K562 (cell line): ENCODE measurements at regions not wholly inside any gene's neighbourhood (a gene's known extent, or its start where the extent isn't known, plus 50 kb on each side); places are given as distances from the start of the nearest gene placed in this dataset.

ENCODE experiments used
- AFF4 ChIP-seq: sonication (generic); formaldehyde crosslinking; IDR thresholded peaks from 2 replicates; pipeline ENCODE4 v1.8.0; 2023; ENCODE audit warnings: mild to moderate bottlenecking, missing genetic modification reagents
- FOXA1 ChIP-seq: fragments of 450-650 bp; IDR thresholded peaks from 2 replicates; pipeline ENCODE4 v1.6.1; 2016; ENCODE audit warnings: mild to moderate bottlenecking, borderline replicate concordance
- FOXJ2 ChIP-seq: fragments of 200-800 bp; sonication (Bioruptor generic); IDR thresholded peaks from 2 replicates; pipeline ENCODE4 v1.6.1; 2016; ENCODE audit warnings: missing genetic modification characterization, missing compliant biosample characterization
- POLR2AphosphoS2 ChIP-seq: IDR thresholded peaks from 2 replicates; pipeline ENCODE4 v1.6.1; 2012; ENCODE audit warnings: low read length, improper control_type of control experiment
- TRIM28 ChIP-seq: fragments of 450-650 bp; IDR thresholded peaks from 2 replicates; pipeline ENCODE4 v1.6.1; 2017
- ZKSCAN1 ChIP-seq: fragments of 150-350 bp; IDR thresholded peaks from 2 replicates; pipeline ENCODE4 v1.6.1; 2016; ENCODE audit warnings: low read depth, low read length
- ZNF24 ChIP-seq: fragments of 450-650 bp; IDR thresholded peaks from 2 replicates; pipeline ENCODE4 v1.6.1; 2016
- TF ChIP-seq, protein P1 (sequence below): fragments of 450-650 bp; formaldehyde crosslinking; conservative IDR thresholded peaks from 2 replicates; pipeline ENCODE4 v1.4.0; 2022; ENCODE audit warnings: mild to moderate bottlenecking, missing genetic modification characterization
- TF ChIP-seq, protein P2 (sequence below), 3 experiments: IDR thresholded peaks in 2 of 3; conservative IDR thresholded peaks in 1 of 3; 2 replicates each; pipeline ENCODE4 v1.5.1; 2011 to 2012; ENCODE audit warnings: low read length in 3 of 3, mild to moderate bottlenecking in 3 of 3, control low read depth in 2 of 3, improper control_type of control experiment in 1 of 3, inconsistent platforms in 1 of 3, low read depth in 1 of 3, mixed read lengths in 1 of 3, moderate library complexity in 1 of 3; ENCODE audit not compliant: insufficient read depth in 2 of 3

- TF ChIP-seq, protein P1, sequence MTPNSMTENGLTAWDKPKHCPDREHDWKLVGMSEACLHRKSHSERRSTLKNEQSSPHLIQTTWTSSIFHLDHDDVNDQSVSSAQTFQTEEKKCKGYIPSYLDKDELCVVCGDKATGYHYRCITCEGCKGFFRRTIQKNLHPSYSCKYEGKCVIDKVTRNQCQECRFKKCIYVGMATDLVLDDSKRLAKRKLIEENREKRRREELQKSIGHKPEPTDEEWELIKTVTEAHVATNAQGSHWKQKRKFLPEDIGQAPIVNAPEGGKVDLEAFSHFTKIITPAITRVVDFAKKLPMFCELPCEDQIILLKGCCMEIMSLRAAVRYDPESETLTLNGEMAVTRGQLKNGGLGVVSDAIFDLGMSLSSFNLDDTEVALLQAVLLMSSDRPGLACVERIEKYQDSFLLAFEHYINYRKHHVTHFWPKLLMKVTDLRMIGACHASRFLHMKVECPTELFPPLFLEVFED (CRISPR knock-in tag): no peak
- TF ChIP-seq ZNF24 (no peak), ZKSCAN1 (no peak), FOXA1 (no peak), AFF4 (CRISPR knock-in tag) (no peak), POLR2AphosphoS2 (no peak), TRIM28 (no peak), FOXJ2 (tag) (no peak)
- TF ChIP-seq, protein P2, sequence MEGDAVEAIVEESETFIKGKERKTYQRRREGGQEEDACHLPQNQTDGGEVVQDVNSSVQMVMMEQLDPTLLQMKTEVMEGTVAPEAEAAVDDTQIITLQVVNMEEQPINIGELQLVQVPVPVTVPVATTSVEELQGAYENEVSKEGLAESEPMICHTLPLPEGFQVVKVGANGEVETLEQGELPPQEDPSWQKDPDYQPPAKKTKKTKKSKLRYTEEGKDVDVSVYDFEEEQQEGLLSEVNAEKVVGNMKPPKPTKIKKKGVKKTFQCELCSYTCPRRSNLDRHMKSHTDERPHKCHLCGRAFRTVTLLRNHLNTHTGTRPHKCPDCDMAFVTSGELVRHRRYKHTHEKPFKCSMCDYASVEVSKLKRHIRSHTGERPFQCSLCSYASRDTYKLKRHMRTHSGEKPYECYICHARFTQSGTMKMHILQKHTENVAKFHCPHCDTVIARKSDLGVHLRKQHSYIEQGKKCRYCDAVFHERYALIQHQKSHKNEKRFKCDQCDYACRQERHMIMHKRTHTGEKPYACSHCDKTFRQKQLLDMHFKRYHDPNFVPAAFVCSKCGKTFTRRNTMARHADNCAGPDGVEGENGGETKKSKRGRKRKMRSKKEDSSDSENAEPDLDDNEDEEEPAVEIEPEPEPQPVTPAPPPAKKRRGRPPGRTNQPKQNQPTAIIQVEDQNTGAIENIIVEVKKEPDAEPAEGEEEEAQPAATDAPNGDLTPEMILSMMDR (IDR thresholded peaks at IDR 0.05 in 2 of 3, conservative IDR thresholded peaks at IDR 0.05 in 1 of 3; ENCODE audit: insufficient read depth in 2 of 3, low read depth in 1 of 3, low read length in 3 of 3): no peak
Measured at GRCh38 chr13:85031771-85032170, 767.4 kb downstream of the SLITRK6 start.
